NCI-H2029 treated with DMSO at 0.1 percent for 48 hours (cell line): ENCODE measurements at regions not wholly inside any gene's neighbourhood (a gene's known extent, or its start where the extent isn't known, plus 50 kb on each side); places are given as distances from the start of the nearest gene placed in this dataset.

ENCODE experiments used
- DNase-seq: peaks from one replicate; lab custom pipeline; 2025; lab: John Stamatoyannopoulos, UW

DNA sequence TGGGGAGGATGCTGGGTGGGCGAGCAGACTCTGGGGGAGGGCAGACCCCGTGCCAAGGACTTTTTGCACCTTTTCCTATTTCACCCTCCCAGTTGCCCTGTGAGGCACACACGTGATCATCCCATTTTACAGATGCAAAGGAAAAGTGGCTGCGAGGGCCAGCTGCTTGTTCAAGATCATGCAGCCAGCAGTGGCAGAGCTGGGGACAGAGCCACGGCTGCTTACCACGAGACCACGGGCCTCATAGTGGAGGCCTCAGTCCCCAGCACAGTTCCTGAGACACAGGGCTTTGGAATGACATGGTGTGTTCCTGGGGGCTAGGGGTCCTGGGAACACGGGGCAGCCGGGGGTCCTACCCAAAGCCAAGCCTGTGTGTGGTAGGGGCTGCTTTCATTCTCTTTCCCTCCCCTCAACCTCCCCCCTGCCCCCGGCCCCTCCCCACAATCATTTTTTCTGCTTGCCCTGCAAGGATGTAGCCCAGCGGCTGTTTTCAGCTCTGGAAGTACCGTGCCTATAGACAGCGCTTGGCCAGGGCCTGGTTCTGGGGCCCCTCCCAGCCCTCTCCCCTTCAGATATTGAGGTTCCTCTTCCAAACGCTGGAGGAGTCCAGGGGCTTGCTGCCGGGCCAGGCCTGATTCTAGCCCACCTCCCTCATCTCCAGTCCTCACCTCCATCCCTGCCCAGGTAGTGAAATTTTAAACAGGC is 58.5 kb upstream of the IER5L start:
- DNase-seq: no peak

GRCh38 chr9:129235931-129236331 is 57.9 kb upstream of the IER5L start:
- no peak for DNase-seq

- DNase-seq: no peak
Measured at GRCh38 chr9:129235041-129235930, 57.2 kb upstream of the IER5L start.

- no peak for DNase-seq
Measured at GRCh38 chr9:129234491-129234890, 56.4 kb upstream of the IER5L start.

DNA sequence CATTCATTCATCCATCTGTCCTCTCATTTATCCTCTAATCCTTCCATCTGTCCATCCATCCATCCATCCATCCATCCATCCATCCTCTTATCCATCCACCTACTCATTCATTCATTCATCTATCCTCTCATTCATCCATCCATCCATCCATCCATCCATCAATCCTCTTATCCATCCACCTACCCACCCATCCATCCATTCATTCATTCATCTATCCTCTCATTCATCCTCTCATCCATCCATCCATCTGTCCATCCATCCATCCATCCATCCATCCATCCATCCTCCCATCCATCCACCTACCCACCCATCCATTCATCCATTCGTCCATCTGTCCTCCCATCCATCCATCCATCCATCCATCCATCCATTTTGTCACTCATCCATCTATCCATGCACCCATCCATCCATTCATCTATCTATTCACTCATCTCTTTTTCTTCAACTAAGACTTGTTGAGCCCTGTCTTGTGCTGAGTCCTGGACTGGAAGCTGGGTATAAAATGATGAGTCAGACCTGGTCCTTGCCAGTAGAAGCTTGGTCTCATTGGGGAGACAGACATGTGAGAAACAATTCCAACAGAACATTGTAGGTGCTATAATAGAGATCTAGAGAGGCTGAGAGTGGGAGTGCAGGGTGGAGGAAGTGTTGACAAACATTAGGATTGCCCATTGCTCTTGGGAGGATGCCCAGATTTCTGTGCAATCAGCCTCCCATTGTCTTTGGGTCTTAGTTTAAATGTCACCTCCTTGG is 55.0 kb upstream of the IER5L start:
- DNase-seq: no peak

DNA sequence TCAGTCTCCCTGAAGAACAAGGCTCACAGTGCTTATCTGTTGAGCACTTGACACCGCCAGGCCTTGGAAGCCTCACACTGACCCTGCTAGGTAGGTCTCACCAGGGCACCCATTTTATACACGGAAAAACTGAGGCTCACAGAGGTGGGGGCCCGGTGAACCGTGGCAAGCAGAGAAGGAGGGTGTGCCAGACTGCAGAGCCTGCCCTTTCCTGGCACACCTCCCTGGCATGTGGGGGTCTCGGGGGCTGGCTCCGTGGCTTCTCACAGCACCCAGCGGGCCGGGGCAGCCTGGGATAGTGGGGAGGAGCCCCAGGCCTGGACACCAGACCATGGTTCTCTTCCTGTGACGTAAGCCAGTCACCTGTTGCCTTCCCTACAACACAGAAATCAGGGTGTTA is 53.7 kb upstream of the IER5L start:
- no peak for DNase-seq

GRCh38 chr9:129231022-129231739 is 53.1 kb upstream of the IER5L start:
- no peak for DNase-seq

DNA sequence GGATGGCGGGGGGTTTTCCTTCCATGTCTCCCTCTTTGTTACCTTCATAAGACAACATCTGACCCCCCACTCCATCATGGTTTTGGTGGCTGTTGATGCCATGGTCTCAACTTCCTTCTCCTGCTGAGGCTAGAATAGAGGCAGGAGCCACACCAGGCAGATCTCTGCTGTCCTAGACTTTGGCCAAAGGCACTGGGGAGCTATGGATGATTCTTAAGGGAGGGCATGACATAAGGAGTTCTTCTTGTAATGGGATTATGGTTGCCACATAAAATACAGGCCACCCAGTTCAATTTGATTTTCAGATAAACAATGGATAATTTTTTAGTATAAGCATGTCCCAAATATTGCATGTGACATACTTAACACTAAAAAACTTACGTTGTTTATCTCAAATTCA is 52.2 kb upstream of the IER5L start:
- DNase-seq: no peak
